Jurkat, Clone E6-1 (cell line): ENCODE measurements at regions not wholly inside any gene's neighbourhood (a gene's known extent, or its start where the extent isn't known, plus 50 kb on each side); places are given as distances from the start of the nearest gene placed in this dataset.

Experiments used
- DNase-seq: peaks from one replicate; pipeline ENCODE4 v3.0.0-alpha.2; 2011; ENCODE audit warnings: low read depth, low spot score
- H3K4me3 ChIP-seq: 2 replicates; pipeline ENCODE4 v1.5.1; 2011; ENCODE audit warnings: mild to moderate bottlenecking, low read length, control low read depth, moderate library complexity

GRCh38 chr10:85528318-85528652 is 838.3 kb downstream of the GRID1 start:
- DNase-seq, result no peak
- H3K4me3 ChIP-seq, result no peak overlapping the region

GRCh38 chr10:85531706-85532105 is 834.9 kb downstream of the GRID1 start:
- no peak overlapping the region for H3K4me3 ChIP-seq
- no peak for DNase-seq

GRCh38 chr10:85532773-85533172 is 833.8 kb downstream of the GRID1 start:
- no peak for DNase-seq
- H3K4me3 ChIP-seq, result no peak overlapping the region

- DNase-seq, result no peak
- H3K4me3 ChIP-seq, result no peak overlapping the region
Observed at GRCh38 chr10:85535926-85536325, 830.7 kb downstream of the GRID1 start.

GRCh38 chr10:85537561-85537960 is 829.0 kb downstream of the GRID1 start:
- DNase-seq, result no peak
- no peak overlapping the region for H3K4me3 ChIP-seq

- no peak overlapping the region for H3K4me3 ChIP-seq
- no peak for DNase-seq
Observed at GRCh38 chr10:85538601-85539000, 828.0 kb downstream of the GRID1 start.

GRCh38 chr10:85542152-85542551 is 824.4 kb downstream of the GRID1 start:
- no peak for DNase-seq
- H3K4me3 ChIP-seq, result no peak overlapping the region

GRCh38 chr10:85542936-85543730 is 823.5 kb downstream of the GRID1 start:
- no peak for DNase-seq
- no peak overlapping the region for H3K4me3 ChIP-seq

GRCh38 chr10:85544956-85545355 is 821.6 kb downstream of the GRID1 start:
- no peak overlapping the region for H3K4me3 ChIP-seq
- no peak for DNase-seq

- DNase-seq, result peak; percentile 11
- no peak overlapping the region for H3K4me3 ChIP-seq
Observed at GRCh38 chr10:85545874-85546273, 820.7 kb downstream of the GRID1 start.

- DNase-seq, result no peak
- no peak overlapping the region for H3K4me3 ChIP-seq
Observed at GRCh38 chr10:85547460-85548023, 819.1 kb downstream of the GRID1 start.

GRCh38 chr10:85548034-85548433 is 818.6 kb downstream of the GRID1 start:
- peak; percentile 30 for DNase-seq
- no peak overlapping the region for H3K4me3 ChIP-seq
